ENCODE measurements at regions not wholly inside any gene's neighbourhood (a gene's known extent, or its start where the extent isn't known, plus 50 kb on each side); places are given as distances from the start of the nearest gene placed in this dataset.

GRCh38 chr13:50422181-50423148 is 407.2 kb downstream of the KCNRG start:
- no peak for TF ChIP-seq RCOR1 (IDR thresholded peaks at IDR 0.05; ENCODE audit: insufficient replicate concordance, low read length)
- no peak for TF ChIP-seq POLR2A (IDR thresholded peaks at IDR 0.05; ENCODE audit: low read depth, low read length)
- no peak for TF ChIP-seq CTCF (conservative IDR thresholded peaks at IDR 0.05; ENCODE audit: low read depth, low read length)
- no peak for TF ChIP-seq RAD21 (IDR thresholded peaks at IDR 0.05; ENCODE audit: low read length)
